NCI-H2227 treated with DMSO at 0.1 percent for 48 hours (cell line): ENCODE measurements at regions not wholly inside any gene's neighbourhood (a gene's known extent, or its start where the extent isn't known, plus 50 kb on each side); places are given as distances from the start of the nearest gene placed in this dataset.
"Not testable (repeated sequence)": the region's sequence is repeated elsewhere in the genome, so short reads cannot be mapped to it uniquely, and the experiment has no call there.

Experiments
- DNase-seq: peaks from one replicate; lab custom pipeline; 2025; lab: John Stamatoyannopoulos, UW

- not testable (repeated sequence) for DNase-seq
Observed at GRCh38 chr2:90293806-90294205, 1602.3 kb downstream of the RPIA start.

- DNase-seq, result not testable (repeated sequence)
Observed at GRCh38 chr2:90295036-90295750, 1603.7 kb downstream of the RPIA start.

- not testable (repeated sequence) for DNase-seq
Observed at GRCh38 chr2:90296484-90296777, 1605.0 kb downstream of the RPIA start.

DNA sequence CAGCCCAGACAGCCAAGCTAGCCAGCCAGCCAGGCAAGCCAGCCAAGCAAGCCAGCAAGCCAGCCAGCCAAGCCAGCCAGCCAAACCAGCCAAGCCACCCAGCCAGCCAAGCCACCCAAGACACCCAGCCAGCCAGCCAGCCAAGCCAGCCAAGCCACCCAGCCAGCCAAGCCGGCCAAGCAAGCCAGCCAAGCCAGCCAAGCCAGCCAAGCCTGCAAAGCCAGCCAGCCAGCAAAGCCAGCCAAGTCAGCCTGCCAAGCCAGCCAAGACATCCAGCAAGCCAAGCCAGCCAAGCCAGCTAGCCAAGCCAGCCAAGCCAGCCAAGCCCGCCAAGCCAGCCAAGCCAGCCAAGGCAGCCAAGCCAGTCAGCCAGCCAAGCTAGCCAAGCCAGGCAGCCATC is 1606.2 kb downstream of the RPIA start:
- DNase-seq, result not testable (repeated sequence)

GRCh38 chr2:90298126-90298755 is 1606.8 kb downstream of the RPIA start:
- not testable (repeated sequence) for DNase-seq

- DNase-seq, result not testable (repeated sequence)
Observed at GRCh38 chr2:90298983-90299382, 1607.5 kb downstream of the RPIA start.

GRCh38 chr2:90322982-90323381 is 1631.5 kb downstream of the RPIA start:
- DNase-seq, result not testable (repeated sequence)

GRCh38 chr2:90323612-90324558 is 1632.4 kb downstream of the RPIA start:
- not testable (repeated sequence) for DNase-seq

GRCh38 chr2:90324672-90325071 is 1633.2 kb downstream of the RPIA start:
- DNase-seq, result not testable (repeated sequence)

DNA sequence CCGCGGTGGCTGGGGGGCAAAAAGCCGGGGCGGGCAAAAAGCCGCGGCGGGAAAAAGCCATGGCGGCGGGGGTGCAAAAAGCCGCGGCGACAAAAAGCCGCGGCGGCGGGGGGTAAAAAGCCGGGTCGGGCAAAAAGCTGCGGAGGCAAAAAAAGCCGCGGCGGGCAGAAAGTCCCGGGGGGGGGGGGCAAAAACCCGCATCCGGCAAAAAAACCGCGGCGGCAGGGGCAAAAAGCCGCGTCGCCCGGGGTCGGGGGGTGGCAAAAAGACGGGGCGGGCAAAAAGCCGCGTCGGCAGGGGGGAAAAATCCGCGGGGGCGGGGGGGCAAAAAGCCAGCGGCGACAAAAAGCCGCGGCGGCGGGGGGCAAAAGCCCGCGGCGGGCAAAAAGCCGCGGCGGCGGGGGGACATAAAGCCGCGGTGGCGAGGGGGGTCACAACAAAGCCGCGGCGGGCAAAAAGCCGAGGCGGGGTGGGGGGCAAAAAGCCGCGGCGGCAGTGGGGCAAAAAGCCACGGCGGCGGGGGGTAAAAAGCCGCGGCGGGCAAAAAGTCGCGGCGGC is 1634.4 kb downstream of the RPIA start:
- DNase-seq, result not testable (repeated sequence)

- DNase-seq, result not testable (repeated sequence)
Observed at GRCh38 chr2:90355546-90355945, 1664.1 kb downstream of the RPIA start.

DNA sequence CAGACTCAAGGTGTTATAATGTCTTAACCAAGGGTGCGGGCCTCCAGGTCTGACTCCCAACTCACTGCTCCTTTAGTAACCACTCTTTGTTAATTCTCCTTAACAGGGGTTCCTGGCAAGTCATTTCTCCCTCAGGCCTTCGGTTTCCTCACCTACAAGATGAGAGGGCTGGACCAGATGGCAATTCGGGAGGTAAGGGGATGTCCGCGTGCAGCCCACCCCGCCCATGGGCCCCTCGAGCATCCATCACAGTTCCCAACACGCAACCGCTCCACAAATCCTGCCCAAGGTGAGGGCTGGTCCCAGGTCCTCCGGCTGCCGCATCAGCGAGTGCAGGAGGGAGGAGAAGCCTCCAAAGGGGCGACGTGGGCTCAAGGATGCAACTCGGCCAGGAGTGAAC is 1667.9 kb downstream of the RPIA start:
- not testable (repeated sequence) for DNase-seq

DNA sequence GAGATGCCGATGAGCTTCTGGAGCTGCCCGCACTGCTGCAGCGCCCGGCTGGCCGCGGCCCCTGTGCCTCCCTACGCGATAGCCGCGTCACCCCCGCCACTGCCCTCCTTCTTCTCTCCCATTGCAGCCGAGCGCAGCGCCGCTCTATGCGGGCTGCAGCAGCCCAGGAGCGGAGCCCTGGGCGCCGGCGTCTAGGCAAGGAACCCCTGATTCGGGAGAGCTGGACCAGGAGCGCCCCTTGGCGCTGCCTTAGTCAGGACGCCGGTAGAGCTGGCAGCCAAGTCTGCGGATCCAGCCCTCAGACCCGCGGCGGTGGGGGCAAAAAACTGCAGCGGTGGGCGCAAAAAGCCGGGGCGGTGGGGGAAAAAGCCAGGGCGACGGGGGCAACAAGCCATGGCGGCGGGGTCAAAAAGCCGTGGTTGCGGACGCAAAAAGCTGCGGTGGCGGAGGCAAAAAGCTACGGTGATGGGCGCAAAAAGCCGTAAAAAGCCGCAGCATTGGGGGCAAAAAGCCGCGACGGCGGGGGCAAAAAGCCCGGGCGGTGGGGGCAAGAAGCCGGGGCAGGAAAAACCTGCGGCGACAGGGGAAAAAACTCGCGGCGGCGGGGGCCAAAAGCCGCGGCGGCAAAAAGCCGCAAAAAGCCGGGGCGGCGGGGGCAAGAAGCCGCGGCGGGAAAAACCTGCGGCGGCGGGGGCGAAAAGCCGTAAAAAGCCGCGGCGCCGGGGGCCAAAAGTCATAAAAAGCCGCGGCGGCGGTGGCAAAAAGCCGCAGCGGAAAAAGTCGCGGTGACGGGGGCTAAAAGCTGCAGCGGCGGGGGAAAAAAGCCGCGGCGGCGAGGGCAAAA is 1668.6 kb downstream of the RPIA start:
- not testable (repeated sequence) for DNase-seq

DNA sequence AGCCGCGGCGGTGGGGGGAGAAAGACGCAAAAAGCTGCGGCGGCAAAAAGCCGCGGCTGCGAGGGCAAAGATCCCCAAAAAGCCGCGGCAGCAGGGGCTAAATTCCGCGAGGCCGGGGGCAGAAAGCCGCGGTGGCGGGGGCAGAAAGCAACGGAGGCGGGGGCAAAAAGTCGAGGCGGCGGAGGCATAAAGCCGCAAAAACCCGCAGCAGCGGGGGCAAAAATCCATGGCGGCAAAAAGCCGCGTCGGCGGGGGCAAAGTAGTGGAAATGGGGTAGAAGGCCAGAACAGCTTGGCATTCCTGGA is 1669.2 kb downstream of the RPIA start:
- DNase-seq, result not testable (repeated sequence)
